Testis (tissue), 2 donors: ENCODE measurements at regions not wholly inside any gene's neighbourhood (a gene's known extent, or its start where the extent isn't known, plus 50 kb on each side); places are given as distances from the start of the nearest gene placed in this dataset.

Experiments
- CTCF ChIP-seq, 3 experiments: fragments of 450-650 bp in 2 of 3; fragments of 200-600 bp in 1 of 3; sonication (generic) in 1 of 3; IDR thresholded peaks; one replicate each; pipeline ENCODE4 v1.5.1; 2016 to 2019; ENCODE audit warnings: antibody characterized with exemption in 3 of 3, mild to moderate bottlenecking in 2 of 3, moderate library complexity in 1 of 3
- POLR2A ChIP-seq: fragments of 450-650 bp; IDR thresholded peaks from one replicate; pipeline ENCODE4 v1.6.1; 2017; ENCODE audit warnings: antibody characterized with exemption, mild to moderate bottlenecking, moderate library complexity

- TF ChIP-seq CTCF (IDR thresholded peaks at IDR 0.05) (no peak), POLR2A (no peak)
Observed at GRCh38 chr20:17026346-17026745, 200.5 kb upstream of the PCSK2 start.
